Endothelial cell of umbilical vein (primary cell): ENCODE measurements at regions not wholly inside any gene's neighbourhood (a gene's known extent, or its start where the extent isn't known, plus 50 kb on each side); places are given as distances from the start of the nearest gene placed in this dataset.

Experiments used
- BruUV-seq: library from RNA; stranded (reverse); fragments of 400-500 nt; replicated peaks from 2 replicates; lab custom pipeline; 2021; lab: Mats Ljungman, UMichigan
- CTCF ChIA-PET: fragments of 300-600, 350-600 bp; sonication (Branson Sonifier 250); formaldehyde crosslinking; loops from one replicate; lab custom pipeline; 2021; ENCODE audit warnings: antibody characterized with exemption, inconsistent platforms; lab: Charles Lee
- POLR2A ChIA-PET: fragments of 300-600, 350-600 bp; sonication (Branson Sonifier 250); formaldehyde crosslinking; loops from one replicate; lab custom pipeline; 2021; ENCODE audit warnings: antibody characterized with exemption, inconsistent platforms; lab: Charles Lee
- DNase-seq: peaks from one replicate; pipeline ENCODE4 v3.0.0-alpha.2; 2011; ENCODE audit warnings: low read depth, low spot score
- FAIRE-seq: peaks from 2 replicates; lab custom pipeline; 2011; peaks lifted over from hg19 to GRCh38; lab: Jason Lieb, UNC
- H2AFZ ChIP-seq: 2 replicates; pipeline ENCODE4 v1.6.0; 2012; ENCODE audit warnings: low read depth, low read length, control low read depth, inconsistent platforms
- H3K27ac ChIP-seq: 2 replicates; pipeline ENCODE4 v1.5.1; 2011; ENCODE audit warnings: low read depth, mild to moderate bottlenecking, control low read depth, low read length, moderate library complexity; ENCODE audit not compliant: insufficient read depth
- H3K27me3 ChIP-seq, 2 experiments: 2 replicates each; pipeline versions ENCODE4 v1.6.0 to v1.6.1; 2011; ENCODE audit warnings: low read length in 2 of 2, mixed read lengths in 1 of 2; ENCODE audit not compliant: control insufficient read depth in 2 of 2, insufficient read depth in 2 of 2
- H3K36me3 ChIP-seq, 2 experiments: 2 replicates in 1 of 2; 3 replicates in 1 of 2; pipeline ENCODE4 v1.5.1; 2011; ENCODE audit warnings: low read length in 2 of 2, mild to moderate bottlenecking in 1 of 2, moderate library complexity in 1 of 2; ENCODE audit not compliant: control insufficient read depth in 2 of 2, insufficient read depth in 2 of 2; ENCODE audit errors: extremely low read depth in 1 of 2
- H3K4me1 ChIP-seq: 3 replicates; pipeline ENCODE4 v1.5.1; 2011; ENCODE audit warnings: mild to moderate bottlenecking, low read length; ENCODE audit not compliant: control insufficient read depth, insufficient read depth; ENCODE audit errors: extremely low read depth
- H3K4me2 ChIP-seq: 2 replicates; pipeline ENCODE4 v1.6.1; 2011; ENCODE audit warnings: low read length, control low read depth, mixed read lengths; ENCODE audit not compliant: insufficient read depth
- H3K4me3 ChIP-seq, 3 experiments: fragments of 200-600 bp in 1 of 3; sonication (generic), shearing (Covaris generic) in 1 of 3; replicated peaks in 1 of 3; 2 replicates each; pipeline ENCODE4 v1.5.1; 2011 to 2016; ENCODE audit warnings: control low read depth in 3 of 3, low read length in 3 of 3, mild to moderate bottlenecking in 2 of 3, inconsistent platforms in 1 of 3, low read depth in 1 of 3, moderate library complexity in 1 of 3; ENCODE audit not compliant: insufficient read depth in 1 of 3
- H3K79me2 ChIP-seq: 2 replicates; pipeline ENCODE4 v1.6.0; 2012; ENCODE audit warnings: low read length, inconsistent platforms; ENCODE audit not compliant: control insufficient read depth, insufficient read depth
- H3K9ac ChIP-seq: replicated peaks from 2 replicates; pipeline ENCODE3; 2011; ENCODE audit warnings: low read length, control low read depth; ENCODE audit not compliant: insufficient read depth; ENCODE audit errors: extremely low read depth
- H3K9me1 ChIP-seq: replicated peaks from 3 replicates; pipeline ENCODE4 v1.6.0; 2011; ENCODE audit warnings: mild to moderate bottlenecking, low read length; ENCODE audit not compliant: control insufficient read depth, insufficient read depth; ENCODE audit errors: extremely low read depth
- H3K9me3 ChIP-seq: replicated peaks from 2 replicates; pipeline ENCODE4 v1.5.1; 2012; ENCODE audit warnings: low read length, inconsistent platforms; ENCODE audit not compliant: control insufficient read depth, insufficient read depth
- H4K20me1 ChIP-seq: replicated peaks from 2 replicates; pipeline ENCODE3; 2011; ENCODE audit warnings: mild to moderate bottlenecking, low read length; ENCODE audit not compliant: control insufficient read depth, insufficient read depth; ENCODE audit errors: extremely low read depth
- EZH2 ChIP-seq: IDR thresholded peaks from 2 replicates; pipeline ENCODE4 v1.6.1; 2012; ENCODE audit warnings: borderline replicate concordance, low read depth, mild to moderate bottlenecking, moderate library complexity, low read length, inconsistent platforms; ENCODE audit not compliant: severe bottlenecking
- FOS ChIP-seq: IDR thresholded peaks from 2 replicates; pipeline ENCODE4 v1.6.1; 2011; ENCODE audit warnings: mild to moderate bottlenecking, low read length, moderate library complexity, borderline replicate concordance; ENCODE audit not compliant: insufficient read depth
- GATA2 ChIP-seq: IDR thresholded peaks from 2 replicates; pipeline ENCODE4 v1.7.0; 2011; ENCODE audit warnings: low read depth, mild to moderate bottlenecking, moderate library complexity, mixed read lengths, low read length; ENCODE audit not compliant: insufficient read length, insufficient read depth
- JUN ChIP-seq: IDR thresholded peaks from 2 replicates; pipeline ENCODE4 v1.6.1; 2011; ENCODE audit warnings: borderline replicate concordance, low read depth; ENCODE audit not compliant: insufficient read length, insufficient read depth
- MYC ChIP-seq: IDR thresholded peaks from one replicate; pipeline ENCODE4 v1.6.1; 2011; ENCODE audit warnings: mild to moderate bottlenecking, low read depth, low read length
- POLR2A ChIP-seq: IDR thresholded peaks from 2 replicates; pipeline ENCODE4 v1.6.1; 2012; ENCODE audit warnings: low read depth, mild to moderate bottlenecking, control low read depth, low read length
- POLR2AphosphoS5 ChIP-seq: IDR thresholded peaks from 2 replicates; pipeline ENCODE4 v1.6.1; 2012; ENCODE audit warnings: low read depth, mild to moderate bottlenecking, control low read depth, low read length, moderate library complexity; ENCODE audit not compliant: insufficient read depth
- dilution Hi-C: fragments of 300-500 bp; cut with MboI; formaldehyde crosslinking; loops from one replicate; pipeline ENCODE4 v1.15.0; 2019; ENCODE audit warnings: low sequenced_read_pairs; ENCODE audit not compliant: extremely low pct_ligation_motif_present
- intact Hi-C: fragments of 100-400 bp; cut with micrococcal nuclease; formaldehyde crosslinking; loops from one replicate; pipeline ENCODE4 v1.10.0; 2022
- TF ChIP-seq, protein P1 (sequence below), 2 donors: IDR thresholded peaks; 1 replicate in 1 of 2; 2 replicates in 1 of 2; pipeline ENCODE4 v1.5.1; 2011; ENCODE audit warnings: low read length in 2 of 2, mild to moderate bottlenecking in 2 of 2, moderate library complexity in 2 of 2, control low read depth in 1 of 2, inconsistent platforms in 1 of 2, low read depth in 1 of 2; ENCODE audit not compliant: insufficient read depth in 1 of 2; ENCODE audit errors: extremely low read depth in 1 of 2
- TF ChIP-seq, protein P2 (sequence below): IDR thresholded peaks from 2 replicates; pipeline ENCODE4 v1.6.1; 2011; ENCODE audit not compliant: insufficient read depth, insufficient read length

DNA sequence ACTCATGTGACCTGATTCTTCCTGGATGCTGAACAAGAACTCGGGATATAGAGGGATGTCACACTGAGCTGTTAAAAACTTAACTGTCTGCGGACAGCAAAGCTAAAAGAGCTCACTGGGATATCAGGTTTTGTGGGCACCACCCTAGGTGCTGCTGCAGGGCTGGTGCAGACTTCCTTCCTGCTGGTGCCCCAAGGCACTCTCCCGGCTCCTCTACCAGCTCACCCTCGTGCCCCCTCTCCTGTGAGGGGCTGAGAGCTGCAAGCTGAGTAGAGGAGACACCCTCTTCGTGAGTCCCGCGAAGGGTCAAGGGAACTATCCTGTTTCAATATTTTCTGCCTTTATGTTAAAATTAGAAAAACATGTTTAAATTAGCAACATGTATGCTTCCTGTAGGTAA is 1475.7 kb downstream of the EFNB2 start:
- no peaks in the 10 kb centered on the region for H4K20me1 ChIP-seq

More for the DNA sequence above, 1475.7 kb downstream of the EFNB2 start:
- dilution Hi-C loops, result no loop called here
- H3K27ac ChIP-seq, result no peak overlapping the region
- BruUV-seq, result no TSS peak
- TF ChIP-seq, protein P1, sequence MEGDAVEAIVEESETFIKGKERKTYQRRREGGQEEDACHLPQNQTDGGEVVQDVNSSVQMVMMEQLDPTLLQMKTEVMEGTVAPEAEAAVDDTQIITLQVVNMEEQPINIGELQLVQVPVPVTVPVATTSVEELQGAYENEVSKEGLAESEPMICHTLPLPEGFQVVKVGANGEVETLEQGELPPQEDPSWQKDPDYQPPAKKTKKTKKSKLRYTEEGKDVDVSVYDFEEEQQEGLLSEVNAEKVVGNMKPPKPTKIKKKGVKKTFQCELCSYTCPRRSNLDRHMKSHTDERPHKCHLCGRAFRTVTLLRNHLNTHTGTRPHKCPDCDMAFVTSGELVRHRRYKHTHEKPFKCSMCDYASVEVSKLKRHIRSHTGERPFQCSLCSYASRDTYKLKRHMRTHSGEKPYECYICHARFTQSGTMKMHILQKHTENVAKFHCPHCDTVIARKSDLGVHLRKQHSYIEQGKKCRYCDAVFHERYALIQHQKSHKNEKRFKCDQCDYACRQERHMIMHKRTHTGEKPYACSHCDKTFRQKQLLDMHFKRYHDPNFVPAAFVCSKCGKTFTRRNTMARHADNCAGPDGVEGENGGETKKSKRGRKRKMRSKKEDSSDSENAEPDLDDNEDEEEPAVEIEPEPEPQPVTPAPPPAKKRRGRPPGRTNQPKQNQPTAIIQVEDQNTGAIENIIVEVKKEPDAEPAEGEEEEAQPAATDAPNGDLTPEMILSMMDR (IDR thresholded peaks at IDR 0.05; ENCODE audit: extremely low read depth in 1 of 2, insufficient read depth in 1 of 2, low read depth in 1 of 2, low read length in 2 of 2), result no peak
- TF ChIP-seq FOS (no peak), EZH2 (no peak), POLR2A (no peak), JUN (no peak), POLR2AphosphoS5 (no peak), MYC (no peak), GATA2 (no peak)
- TF ChIP-seq, protein P2, sequence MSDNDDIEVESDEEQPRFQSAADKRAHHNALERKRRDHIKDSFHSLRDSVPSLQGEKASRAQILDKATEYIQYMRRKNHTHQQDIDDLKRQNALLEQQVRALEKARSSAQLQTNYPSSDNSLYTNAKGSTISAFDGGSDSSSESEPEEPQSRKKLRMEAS, result no peak
- DNase-seq (no peak), FAIRE-seq (no peak)
- H3K79me2 ChIP-seq, result no peaks in the 10 kb centered on the region
- H3K36me3 ChIP-seq, result no peaks in the 10 kb centered on the region
- H3K4me2 ChIP-seq, result no peak overlapping the region
- H2AFZ ChIP-seq, result no peak overlapping the region
- no peak overlapping the region for H3K9ac ChIP-seq
- intact Hi-C loops, result no loop called here
- H3K9me1 ChIP-seq, result no peaks in the 10 kb centered on the region
- H3K9me3 ChIP-seq, result no peaks in the 10 kb centered on the region
- no peaks in the 10 kb centered on the region for H3K27me3 ChIP-seq
- peaks cover 2% of the 10 kb centered on the region for H3K4me1 ChIP-seq
- no peak overlapping the region for H3K4me3 ChIP-seq
- POLR2A ChIA-PET, result no interaction called here
- CTCF ChIA-PET, result no interaction called here
